CMK (cell line): ENCODE measurements at regions not wholly inside any gene's neighbourhood (a gene's known extent, or its start where the extent isn't known, plus 50 kb on each side); places are given as distances from the start of the nearest gene placed in this dataset.

Source experiments
- DNase-seq: peaks from one replicate; pipeline ENCODE4 v3.0.0-alpha.2; 2010; ENCODE audit warnings: low read depth

GRCh38 chr14:85224241-85224640, 305.7 kb upstream of the FLRT2 start:
- no peak for DNase-seq

- DNase-seq = no peak
Measured at GRCh38 chr14:85233756-85234155, 296.2 kb upstream of the FLRT2 start.

GRCh38 chr14:85234156-85235025, 295.6 kb upstream of the FLRT2 start:
- no peak for DNase-seq

- DNase-seq = no peak
Measured at GRCh38 chr14:85235868-85236267, 294.1 kb upstream of the FLRT2 start.

GRCh38 chr14:85236296-85236695, 293.6 kb upstream of the FLRT2 start:
- DNase-seq = no peak

- DNase-seq = no peak
Measured at GRCh38 chr14:85239791-85240190, 290.2 kb upstream of the FLRT2 start.

- DNase-seq = no peak
Measured at GRCh38 chr14:85241022-85241855, 288.7 kb upstream of the FLRT2 start.

GRCh38 chr14:85242666-85243065, 287.3 kb upstream of the FLRT2 start:
- no peak for DNase-seq

- no peak for DNase-seq
Measured at GRCh38 chr14:85243321-85243720, 286.6 kb upstream of the FLRT2 start.

- no peak for DNase-seq
Measured at GRCh38 chr14:85247071-85247470, 282.9 kb upstream of the FLRT2 start.

GRCh38 chr14:85248881-85249635, 280.9 kb upstream of the FLRT2 start:
- DNase-seq = no peak

GRCh38 chr14:85250414-85251189, 279.3 kb upstream of the FLRT2 start:
- DNase-seq = peak; percentile 24

- DNase-seq = no peak
Measured at GRCh38 chr14:85252011-85252410, 277.9 kb upstream of the FLRT2 start.

- no peak for DNase-seq
Measured at GRCh38 chr14:85254711-85255110, 275.2 kb upstream of the FLRT2 start.

GRCh38 chr14:85257287-85257686, 272.7 kb upstream of the FLRT2 start:
- DNase-seq = no peak

- DNase-seq = no peak
Measured at GRCh38 chr14:85263916-85264675, 265.8 kb upstream of the FLRT2 start.

- no peak for DNase-seq
Measured at GRCh38 chr14:85273099-85273677, 256.8 kb upstream of the FLRT2 start.

GRCh38 chr14:85273952-85274351, 256.0 kb upstream of the FLRT2 start:
- DNase-seq = no peak

- DNase-seq = no peak
Measured at GRCh38 chr14:85276161-85276978, 253.6 kb upstream of the FLRT2 start.

- DNase-seq = no peak
Measured at GRCh38 chr14:85276979-85277228, 253.0 kb upstream of the FLRT2 start.
